GM18858 (cell line): ENCODE measurements at regions not wholly inside any gene's neighbourhood (a gene's known extent, or its start where the extent isn't known, plus 50 kb on each side); places are given as distances from the start of the nearest gene placed in this dataset.
A peak's percentile ranks its signal among the peaks of the same experiment; 100 is the strongest.

Source experiments
- ATAC-seq: cut with Tn5 transposase; IDR thresholded peaks from one replicate; pipeline ENCODE4 v1.9.1; 2021; ENCODE audit not compliant: unreplicated experiment

DNA sequence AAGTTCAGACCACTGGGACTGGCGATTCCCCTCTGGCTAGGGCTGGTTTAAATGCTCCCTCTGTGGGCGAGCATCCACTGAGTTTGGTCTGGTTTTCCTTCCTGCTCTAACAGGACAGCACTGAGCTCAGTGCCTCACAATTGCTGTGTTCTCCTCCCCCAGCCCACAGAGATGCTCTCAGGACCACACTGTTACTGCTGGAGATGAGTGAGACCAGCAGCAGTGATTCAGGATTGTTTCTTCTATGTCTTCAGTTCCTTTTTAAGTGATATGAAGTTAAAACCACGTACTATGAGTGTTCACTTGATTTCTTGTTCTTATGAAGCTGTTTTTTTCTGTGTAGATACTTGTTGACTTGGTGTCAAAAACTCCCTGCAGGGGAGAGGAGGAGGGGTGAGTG lies 180.4 kb upstream of the COL8A1 start:
- no peak for ATAC-seq

GRCh38 chr3:99442599-99442998 lies 195.8 kb upstream of the COL8A1 start:
- no peak for ATAC-seq

GRCh38 chr3:99439892-99440291 lies 198.5 kb upstream of the COL8A1 start:
- ATAC-seq, result no peak

DNA sequence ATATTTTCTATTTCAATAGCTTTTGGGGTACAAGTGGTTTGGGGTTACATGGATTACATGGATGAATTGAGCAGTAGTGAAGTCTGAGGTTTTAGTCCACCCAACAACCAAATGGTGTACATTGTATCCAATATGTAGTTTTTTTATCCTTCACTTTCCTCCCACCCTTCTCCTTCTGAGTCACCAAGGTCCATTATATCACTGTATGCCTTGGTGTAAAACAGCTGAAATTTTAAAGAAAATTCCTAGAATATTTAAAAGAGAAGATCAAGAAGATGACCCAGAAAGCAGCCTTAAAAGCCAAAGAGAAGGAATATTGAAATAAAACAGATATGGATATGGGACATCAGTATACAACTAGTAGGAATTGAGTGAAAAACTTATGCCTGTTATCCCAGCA lies 204.2 kb upstream of the COL8A1 start:
- no peak for ATAC-seq

- ATAC-seq, result peak; percentile 67
Observed at GRCh38 chr3:99430348-99431134, 207.9 kb upstream of the COL8A1 start.

DNA sequence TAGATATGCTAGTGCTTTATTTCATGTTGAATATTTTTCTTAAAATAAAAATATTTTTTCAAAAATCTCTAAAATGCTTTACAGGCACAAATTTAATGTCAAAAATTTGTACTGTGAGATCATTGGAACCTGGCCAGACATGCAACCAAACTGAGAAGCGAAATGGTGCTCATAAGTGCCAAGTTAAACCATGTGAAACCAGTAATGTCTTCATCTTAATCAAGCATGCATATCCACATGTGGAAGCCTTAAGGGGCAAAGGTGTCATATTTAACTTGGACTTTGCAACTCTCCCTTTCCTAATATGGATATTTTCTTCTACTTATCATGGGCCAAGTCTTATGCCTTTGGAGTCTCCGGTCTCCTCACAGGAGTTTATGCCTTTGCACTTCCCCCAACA lies 208.9 kb upstream of the COL8A1 start:
- no peak for ATAC-seq

- ATAC-seq, result no peak
Observed at GRCh38 chr3:99425930-99426329, 212.5 kb upstream of the COL8A1 start.

DNA sequence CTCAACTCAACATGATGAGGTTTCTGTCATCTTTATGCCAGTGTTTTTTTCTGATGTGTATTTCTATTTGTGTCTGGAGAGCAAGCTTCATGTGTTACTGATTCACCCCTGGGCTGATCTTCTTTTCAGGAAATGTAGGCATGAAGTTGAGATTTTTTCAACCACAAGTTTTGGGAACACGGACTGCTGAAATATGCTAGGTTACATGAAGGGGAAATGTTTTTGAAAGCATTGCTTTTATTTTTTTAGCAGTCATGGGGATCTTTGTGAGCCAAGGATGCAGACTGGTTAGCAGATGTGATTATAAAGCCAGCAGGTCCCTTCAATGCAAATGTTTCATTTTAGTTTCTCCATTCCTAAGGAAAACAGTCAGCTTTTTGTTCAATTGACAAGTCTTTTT lies 219.3 kb upstream of the COL8A1 start:
- ATAC-seq, result no peak

GRCh38 chr3:99418709-99419108 lies 219.7 kb upstream of the COL8A1 start:
- ATAC-seq, result peak; percentile 80

- peak; percentile 69 for ATAC-seq
Observed at GRCh38 chr3:99418209-99418635, 220.2 kb upstream of the COL8A1 start.

DNA sequence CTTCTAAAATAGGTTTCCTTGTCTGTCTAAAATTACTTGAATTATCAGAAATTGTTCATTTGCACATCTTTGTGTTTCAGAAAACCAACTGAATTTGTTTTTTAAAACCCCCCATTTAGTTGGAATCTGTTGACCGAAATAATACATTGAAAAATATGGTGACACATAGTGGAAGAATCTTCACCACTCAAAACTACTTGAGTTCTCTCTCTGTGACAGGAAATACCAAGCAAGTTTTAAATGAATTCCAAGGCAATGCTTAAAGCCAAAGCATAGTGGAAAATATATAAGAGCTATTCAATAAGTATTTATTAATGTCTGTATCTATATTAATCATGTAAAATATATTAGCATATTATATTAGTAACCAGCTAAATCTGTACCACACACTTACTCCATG lies 224.9 kb upstream of the COL8A1 start:
- ATAC-seq, result no peak

DNA sequence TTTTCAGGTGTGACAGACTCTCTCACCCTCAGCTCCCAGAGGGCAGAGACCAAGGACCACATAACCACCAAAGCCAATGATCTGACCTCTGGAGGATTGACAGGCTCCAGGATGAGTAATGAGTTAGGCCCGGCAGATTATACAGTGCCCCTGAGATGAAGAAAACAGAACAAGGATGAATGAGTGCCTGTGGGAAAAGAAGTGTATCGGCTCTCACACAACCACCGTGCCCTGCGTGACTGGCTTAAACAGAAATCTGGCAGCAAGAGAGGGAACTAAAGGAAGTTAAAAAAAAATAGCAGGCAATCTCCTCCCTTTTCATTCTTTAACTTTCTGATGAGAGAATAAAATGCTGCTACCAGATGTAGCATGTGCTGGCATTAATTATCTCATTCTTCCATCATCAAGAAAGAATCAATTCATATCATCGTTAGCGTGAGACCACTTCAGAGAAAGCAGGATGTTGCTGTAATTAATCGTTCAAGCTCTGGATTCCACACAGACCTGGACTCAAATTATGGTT lies 227.5 kb upstream of the COL8A1 start:
- ATAC-seq, result peak; percentile 37

DNA sequence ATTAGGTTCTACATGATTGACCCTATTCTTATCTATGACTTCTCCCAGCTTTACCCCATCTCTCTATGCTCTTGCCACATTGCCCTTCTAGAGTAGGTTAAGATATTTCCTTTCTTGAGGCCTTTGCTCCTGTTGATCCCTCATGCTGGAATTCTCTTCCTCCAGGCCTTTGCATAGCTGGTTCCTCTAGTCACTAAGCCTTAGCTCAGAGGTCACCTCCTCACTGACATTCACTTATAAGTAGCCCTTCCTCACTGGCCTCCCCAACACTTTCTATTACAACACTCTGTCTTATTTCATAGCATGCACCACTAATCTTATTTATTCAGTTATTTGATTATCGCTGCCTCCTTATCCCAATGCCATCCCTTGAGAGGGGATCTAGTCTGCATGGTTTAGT lies 228.4 kb upstream of the COL8A1 start:
- ATAC-seq, result no peak

DNA sequence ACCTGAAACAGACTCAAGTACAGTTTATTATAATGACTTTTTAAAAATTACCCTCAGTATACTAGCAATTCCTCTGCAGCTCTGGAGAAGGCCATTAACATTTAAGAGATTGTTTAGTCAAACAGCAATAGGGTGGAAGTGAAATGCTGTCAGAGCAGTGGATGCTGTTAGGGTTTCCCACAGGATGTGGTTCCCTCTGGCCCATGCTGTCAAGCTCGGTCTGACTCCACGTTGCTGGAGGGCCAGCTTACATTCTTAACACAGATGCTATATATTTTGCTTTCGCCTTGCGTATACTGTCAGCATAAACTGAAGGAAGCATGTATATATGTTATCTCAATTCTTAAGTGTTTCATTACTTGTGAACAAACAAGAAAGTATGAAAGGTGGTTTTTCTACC lies 231.1 kb upstream of the COL8A1 start:
- peak; percentile 51 for ATAC-seq

DNA sequence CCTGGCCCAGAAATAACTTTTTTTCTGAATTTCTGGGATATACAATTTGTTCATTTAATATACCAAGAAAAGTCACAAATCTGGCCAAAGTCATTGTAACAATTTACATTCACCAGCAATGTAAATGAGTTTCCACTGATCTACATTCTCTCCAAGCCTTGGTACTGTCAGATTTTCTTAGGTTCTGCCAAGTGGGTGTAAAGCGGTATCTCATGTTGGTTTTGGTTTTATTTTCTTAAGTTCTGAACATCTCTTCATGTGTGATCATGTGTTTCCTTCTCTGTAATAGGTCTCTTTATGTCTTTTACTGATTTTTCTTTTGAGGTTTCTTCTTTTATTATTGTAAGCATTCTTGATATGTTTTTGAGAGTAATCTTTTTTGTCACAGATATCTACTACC lies 235.6 kb upstream of the COL8A1 start:
- no peak for ATAC-seq

GRCh38 chr3:99400352-99400751 lies 238.0 kb upstream of the COL8A1 start:
- no peak for ATAC-seq

GRCh38 chr3:99396651-99397275 lies 241.6 kb upstream of the COL8A1 start:
- ATAC-seq, result no peak

DNA sequence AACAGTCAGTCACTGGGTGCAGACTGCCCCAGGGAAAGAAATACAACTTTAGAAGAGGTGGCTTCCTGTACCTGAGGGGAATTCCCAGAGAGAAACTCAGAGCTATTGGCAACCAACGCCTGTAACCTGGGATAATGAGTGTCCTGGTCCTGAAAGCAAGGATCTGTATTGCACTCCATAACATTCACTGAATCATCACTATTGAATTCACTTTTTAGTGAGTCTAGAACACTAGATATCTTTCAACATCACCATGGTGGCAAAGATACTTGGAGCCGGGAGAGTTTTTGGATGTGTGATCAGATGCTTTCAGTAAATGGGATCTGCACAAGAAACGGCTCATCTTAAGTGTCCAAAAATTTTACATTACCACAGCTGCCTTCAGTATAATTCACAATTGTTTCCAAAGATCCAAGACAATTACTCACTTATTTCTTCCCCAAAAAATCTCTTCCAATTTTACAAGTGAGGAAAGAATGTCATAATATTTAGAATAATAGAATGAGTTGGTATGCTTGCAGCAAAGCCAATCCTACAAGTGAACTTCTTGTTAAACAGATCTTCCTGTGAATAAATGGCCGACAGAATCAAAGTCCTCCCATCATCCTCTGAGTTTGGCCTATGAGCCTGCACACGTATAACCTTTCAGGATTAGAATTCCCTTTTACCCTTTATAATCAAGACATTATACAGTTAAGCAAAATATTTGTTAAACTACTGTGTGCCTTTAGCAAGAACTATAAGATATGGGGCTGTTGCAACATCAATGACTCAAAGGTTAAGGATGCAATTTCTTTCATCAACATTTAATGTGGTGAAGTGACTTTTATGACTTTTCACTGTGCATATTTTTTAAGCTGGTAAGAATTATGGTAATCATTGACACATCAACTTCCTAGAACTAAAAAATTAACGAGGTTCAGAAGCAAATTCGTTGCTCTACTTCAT lies 243.3 kb upstream of the COL8A1 start:
- no peak for ATAC-seq

DNA sequence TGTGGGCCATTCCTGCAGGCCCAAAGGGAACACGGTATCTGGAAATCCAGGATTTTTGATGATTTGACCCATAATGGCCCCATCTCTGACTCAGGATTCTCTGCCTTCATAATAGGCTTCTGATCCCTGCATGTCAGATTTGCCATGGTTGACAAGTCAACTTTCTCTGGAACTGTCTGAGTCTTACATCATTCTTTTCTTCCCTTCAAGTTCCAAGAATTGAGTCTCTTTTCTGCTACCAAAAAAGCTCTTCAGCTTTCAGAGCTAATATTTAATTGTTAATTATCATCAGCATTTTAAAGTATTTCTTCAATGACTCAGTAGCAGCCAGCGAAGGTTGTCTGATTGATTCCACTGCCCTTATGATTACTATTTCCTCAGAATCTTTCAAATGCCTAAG lies 244.4 kb upstream of the COL8A1 start:
- no peak for ATAC-seq

DNA sequence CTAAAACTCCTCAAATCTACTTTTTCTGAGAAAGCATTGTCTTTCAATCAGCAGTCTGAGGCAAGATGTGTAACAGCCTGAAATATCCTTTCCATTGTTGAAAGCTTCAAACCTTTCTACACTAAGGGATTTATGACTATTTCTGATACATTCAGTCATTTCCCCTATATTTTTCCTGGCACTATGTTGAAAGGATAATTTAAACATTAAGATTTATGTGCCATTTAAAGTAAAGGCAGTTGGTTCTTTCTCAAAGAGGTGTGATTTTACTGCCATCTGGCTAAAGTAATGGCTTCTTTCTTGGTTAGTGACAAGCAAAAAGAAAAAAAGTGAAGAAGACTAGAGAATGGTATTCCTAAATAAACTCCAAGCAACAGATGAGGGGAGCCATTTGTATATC lies 249.6 kb upstream of the COL8A1 start:
- ATAC-seq, result no peak

DNA sequence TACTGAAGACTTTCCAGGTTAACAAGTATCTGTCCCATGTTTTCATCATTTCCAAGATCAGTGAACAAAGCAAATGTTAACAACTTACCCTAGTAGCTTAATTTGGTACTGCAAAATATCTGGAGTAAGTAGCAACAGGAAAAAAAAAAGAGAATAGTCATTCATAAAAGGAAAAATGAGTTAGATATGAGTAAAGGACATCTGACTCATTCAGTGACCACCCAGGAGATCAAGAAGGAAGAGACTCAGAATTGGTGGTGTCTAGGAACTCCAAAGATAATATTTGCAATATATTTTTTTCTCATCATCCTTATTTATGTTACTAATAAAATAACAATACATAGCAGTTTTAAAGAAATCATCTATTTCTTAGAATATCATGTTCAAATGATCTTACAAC lies 253.8 kb upstream of the COL8A1 start:
- no peak for ATAC-seq
